HepG2 (cell line): ENCODE measurements at regions not wholly inside any gene's neighbourhood (a gene's known extent, or its start where the extent isn't known, plus 50 kb on each side); places are given as distances from the start of the nearest gene placed in this dataset.
A peak's percentile ranks its signal among the peaks of the same experiment; 100 is the strongest.

Experiments
- ATAC-seq: fragments of 200-7000 bp; cut with Tn5 transposase; 3 replicates; pipeline ENCODE4 v1.9.1; 2020; ENCODE audit warnings: mild to moderate bottlenecking, moderate library complexity
- BruUV-seq: library from RNA; stranded (reverse); fragments of 400-500 nt; replicated peaks from 2 replicates; lab custom pipeline; 2021; lab: Mats Ljungman, UMichigan
- CTCF ChIA-PET: fragments of 300-600 bp; formaldehyde crosslinking; extraction: SDS; loops from one replicate; lab custom pipeline; 2021; ENCODE audit warnings: low total read pairs, inconsistent platforms, low intra/inter-chr PET ratio; lab: Yijun Ruan, JAX
- POLR2A ChIA-PET: fragments of 350-600 bp; sonication (Branson Sonifier 250); formaldehyde crosslinking; loops from one replicate; lab custom pipeline; 2020; ENCODE audit warnings: antibody characterized with exemption, inconsistent platforms; lab: Yijun Ruan, JAX
- DNase-seq: peaks from one replicate; pipeline ENCODE4 v3.0.0-alpha.2; 2015; ENCODE audit warnings: low spot score
- FAIRE-seq: peaks from 3 replicates; lab custom pipeline; 2011; peaks lifted over from hg19 to GRCh38; lab: Jason Lieb, UNC
- H2AFZ ChIP-seq: one replicate; pipeline ENCODE4 v1.6.1; 2011; ENCODE audit warnings: low read length, inconsistent platforms
- H3K27ac ChIP-seq: fragments of 300-600 bp; 3 replicates; pipeline ENCODE4 v1.8.0; 2011; ENCODE audit warnings: mixed run types, mild to moderate bottlenecking, mixed read lengths, low read length, inconsistent platforms; ENCODE audit not compliant: insufficient read depth; ENCODE audit errors: extremely low read length
- H3K27me3 ChIP-seq, 2 experiments: fragments of 200-600 bp in 1 of 2; 2 replicates in 1 of 2; 3 replicates in 1 of 2; pipeline versions ENCODE4 v1.6.0 to v1.8.0; 2011; ENCODE audit warnings: low read length in 2 of 2, mild to moderate bottlenecking in 2 of 2, moderate library complexity in 2 of 2, inconsistent platforms in 1 of 2; ENCODE audit not compliant: insufficient read depth in 2 of 2, control insufficient read depth in 1 of 2
- H3K36me3 ChIP-seq, 2 experiments: fragments of 200-600 bp in 1 of 2; replicated peaks in 1 of 2; 2 replicates in 1 of 2; 3 replicates in 1 of 2; pipeline versions ENCODE4 v1.5.1 to v1.8.0; 2011; ENCODE audit warnings: low read length in 2 of 2, inconsistent platforms in 1 of 2; ENCODE audit not compliant: insufficient read depth in 2 of 2, control insufficient read depth in 1 of 2
- H3K4me1 ChIP-seq: 2 replicates; pipeline ENCODE4 v1.5.1; 2012; ENCODE audit warnings: low read length, inconsistent platforms; ENCODE audit not compliant: insufficient read depth
- H3K4me2 ChIP-seq: 2 replicates; pipeline ENCODE4 v1.6.0; 2011; ENCODE audit warnings: low read depth, low read length, inconsistent platforms
- H3K4me3 ChIP-seq, 3 experiments: fragments of 200-600 bp in 1 of 3; sonication (generic), shearing (Covaris generic) in 1 of 3; replicated peaks in 1 of 3; 2 replicates each; pipeline ENCODE4 v1.5.1; 2011 to 2016; ENCODE audit warnings: low read length in 3 of 3, inconsistent platforms in 2 of 3, low read depth in 2 of 3, mild to moderate bottlenecking in 2 of 3, control low read depth in 1 of 3, mixed read lengths in 1 of 3; ENCODE audit not compliant: insufficient read depth in 1 of 3
- H3K79me2 ChIP-seq: one replicate; pipeline ENCODE4 v1.6.1; 2011; ENCODE audit warnings: low read length, inconsistent platforms; ENCODE audit not compliant: insufficient read depth
- H3K9ac ChIP-seq: 2 replicates; pipeline ENCODE4 v1.6.0; 2011; ENCODE audit warnings: mild to moderate bottlenecking, low read depth, low read length, inconsistent platforms; ENCODE audit not compliant: insufficient read depth
- H3K9me3 ChIP-seq: 2 replicates; pipeline ENCODE4 v1.5.1; 2012; ENCODE audit warnings: mild to moderate bottlenecking, low read length
- H4K20me1 ChIP-seq: 2 replicates; pipeline ENCODE4 v1.6.0; 2011; ENCODE audit warnings: inconsistent platforms, mild to moderate bottlenecking, low read length, moderate library complexity; ENCODE audit not compliant: insufficient read depth
- ATF7-NPFF ChIP-seq: sonication (generic); formaldehyde crosslinking; IDR thresholded peaks from 2 replicates; pipeline ENCODE4 v1.8.1; 2023; ENCODE audit warnings: mild to moderate bottlenecking, low read depth, missing genetic modification reagents, moderate library complexity
- DNMT3B ChIP-seq: conservative IDR thresholded peaks from 2 replicates; pipeline ENCODE4 v1.6.1; 2016; ENCODE audit warnings: missing biosample characterization, control low read depth
- HBP1 ChIP-seq: IDR thresholded peaks from 2 replicates; pipeline ENCODE4 v1.6.1; 2016; ENCODE audit warnings: low read depth, control low read depth
- KAT7 ChIP-seq: IDR thresholded peaks from 2 replicates; pipeline ENCODE4 v1.6.1; 2018; ENCODE audit warnings: borderline replicate concordance, missing compliant biosample characterization
- MAFF ChIP-seq: IDR thresholded peaks from 2 replicates; pipeline ENCODE4 v1.6.1; 2011; ENCODE audit warnings: low read depth, low read length, improper control_type of control experiment
- MAFK ChIP-seq, 2 experiments: IDR thresholded peaks in 1 of 2; conservative IDR thresholded peaks in 1 of 2; 2 replicates each; pipeline ENCODE4 v1.6.1; 2011; ENCODE audit warnings: improper control_type of control experiment in 2 of 2, low read length in 2 of 2
- POLR2AphosphoS5 ChIP-seq: IDR thresholded peaks from 2 replicates; pipeline ENCODE4 v1.6.1; 2012; ENCODE audit warnings: low read depth, low read length
- RFX1 ChIP-seq: fragments of 450-650 bp; IDR thresholded peaks from 2 replicates; pipeline ENCODE4 v1.6.1; 2017
- SMC3 ChIP-seq: IDR thresholded peaks from 2 replicates; pipeline ENCODE4 v1.6.1; 2011; ENCODE audit warnings: low read length, improper control_type of control experiment
- ZBTB7A ChIP-seq: sonication (generic); formaldehyde crosslinking; IDR thresholded peaks from 2 replicates; pipeline ENCODE4 v1.8.0; 2022; ENCODE audit warnings: mild to moderate bottlenecking, missing genetic modification reagents
- ZNF160 ChIP-seq: sonication (generic); formaldehyde crosslinking; IDR thresholded peaks from 2 replicates; pipeline ENCODE4 v1.8.0; 2022; ENCODE audit warnings: mild to moderate bottlenecking, inconsistent platforms, missing genetic modification reagents
- ZNF3 ChIP-seq: IDR thresholded peaks from 2 replicates; pipeline ENCODE4 v1.7.0; 2017; ENCODE audit warnings: inconsistent platforms
- ZNF644 ChIP-seq: IDR thresholded peaks from 2 replicates; pipeline ENCODE4 v1.6.1; 2016; ENCODE audit warnings: low read depth
- WGBS: methylation state at CpG from one replicate; pipeline ENCODE4 v1.1.6; 2017; ENCODE audit warnings: low lambda C conversion rate; 5-methylcytosine and 5-hydroxymethylcytosine counted together
- in situ Hi-C: cut with HindIII; loops from 2 replicates; pipeline ENCODE4 v1.10.0; 2017; ENCODE audit warnings: low pct_unique_long_range_greater_than_20kb; ENCODE audit not compliant: extremely low pct_ligation_motif_present
- intact Hi-C: fragments of 100-400 bp; cut with micrococcal nuclease; formaldehyde crosslinking; loops from one replicate; pipeline ENCODE4 v1.10.0; 2022; ENCODE audit not compliant: unreplicated experiment
- TF ChIP-seq, protein P1 (sequence below): sonication (generic); formaldehyde crosslinking; IDR thresholded peaks from 2 replicates; pipeline ENCODE4 v1.5.0; 2020; ENCODE audit warnings: missing genetic modification reagents

DNA sequence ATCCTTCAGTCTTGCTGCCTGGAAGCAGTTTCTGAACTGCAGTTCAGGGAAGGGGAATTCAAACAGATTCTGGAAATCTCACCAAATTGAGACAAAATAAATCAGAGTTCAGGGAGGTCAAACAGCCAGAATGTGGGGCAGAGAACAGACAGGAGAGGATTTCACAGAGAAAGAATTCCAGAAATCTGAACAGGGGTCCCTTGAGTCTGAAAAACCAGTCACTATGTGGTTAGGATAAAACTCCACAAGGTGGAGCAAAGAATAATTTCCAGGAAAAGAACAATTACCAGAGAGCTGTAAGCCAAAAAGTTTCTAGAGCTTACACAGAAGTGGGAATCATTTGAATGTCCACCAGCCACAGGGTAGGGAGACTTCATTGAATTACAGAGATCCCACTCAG, 84.7 kb downstream of the URB2 start:
- Histone ChIP-seq H3K4me2 (no peak overlapping the region), H2AFZ (no peak overlapping the region), H3K79me2 (no peaks in the 10 kb centered on the region), H3K4me3 (no peak overlapping the region), H3K9ac (no peak overlapping the region), H3K4me1 (peaks cover 7% of the 10 kb centered on the region), H3K27me3 (no peaks in the 10 kb centered on the region), H3K27ac (no peak overlapping the region), H3K9me3 (no peaks in the 10 kb centered on the region), H4K20me1 (no peaks in the 10 kb centered on the region), H3K36me3 (no peaks in the 10 kb centered on the region)
- intact Hi-C loops (loop anchor here (10.0 kb wide), 1 partner anchor 134 kb away; no protein-coding TSS in a partner anchor), in situ Hi-C loops (no loop called here)
- ATAC-seq (peak; percentile 30; the same call in 2 of the 3 replicates), DNase-seq (no peak), FAIRE-seq (no peak)
- BruUV-seq, result no TSS peak
- ChIA-PET POLR2A (no interaction called here), CTCF (no interaction called here)
- TF ChIP-seq ZBTB7A (CRISPR knock-in tag), result no peak
- peak; percentile 13; the same call in 1 of the 2 replicates for TF ChIP-seq SMC3

DNA sequence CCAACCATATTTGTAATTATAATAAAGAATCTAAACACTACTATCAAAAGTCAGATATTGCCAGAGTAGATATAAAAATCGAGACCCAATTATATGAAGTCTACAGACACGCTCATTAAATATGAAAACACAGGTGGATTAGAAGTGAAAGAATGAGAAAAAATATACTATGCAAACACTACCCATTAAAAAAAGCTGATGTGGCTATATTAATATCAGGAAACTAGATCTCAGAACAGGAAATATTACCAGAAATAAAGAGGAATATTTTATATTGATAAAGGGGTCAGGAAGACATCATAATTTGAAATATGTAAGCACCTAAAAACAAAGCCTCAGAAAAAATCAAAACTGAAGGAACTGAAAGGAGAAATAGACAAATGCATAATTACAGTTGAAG, 88.3 kb downstream of the URB2 start:
- TF ChIP-seq ZNF644 (CRISPR knock-in tag) (no peak), MAFK (conservative IDR thresholded peaks at IDR 0.05 in 1 of 2, IDR thresholded peaks at IDR 0.05 in 1 of 2; ENCODE audit: low read length in 2 of 2) (peak; percentile 46 to 66; a peak in 2 of 4 replicates), RFX1 (no peak), ATF7-NPFF (CRISPR knock-in tag) (no peak), DNMT3B (CRISPR knock-in tag) (no peak), POLR2AphosphoS5 (no peak), HBP1 (CRISPR knock-in tag) (no peak), KAT7 (CRISPR knock-in tag) (no peak), ZNF160 (CRISPR knock-in tag) (no peak), MAFF (peak; percentile 46; the same call in 1 of the 2 replicates), ZNF3 (CRISPR knock-in tag) (no peak)
- TF ChIP-seq, protein P1, sequence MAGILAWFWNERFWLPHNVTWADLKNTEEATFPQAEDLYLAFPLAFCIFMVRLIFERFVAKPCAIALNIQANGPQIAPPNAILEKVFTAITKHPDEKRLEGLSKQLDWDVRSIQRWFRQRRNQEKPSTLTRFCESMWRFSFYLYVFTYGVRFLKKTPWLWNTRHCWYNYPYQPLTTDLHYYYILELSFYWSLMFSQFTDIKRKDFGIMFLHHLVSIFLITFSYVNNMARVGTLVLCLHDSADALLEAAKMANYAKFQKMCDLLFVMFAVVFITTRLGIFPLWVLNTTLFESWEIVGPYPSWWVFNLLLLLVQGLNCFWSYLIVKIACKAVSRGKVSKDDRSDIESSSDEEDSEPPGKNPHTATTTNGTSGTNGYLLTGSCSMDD (CRISPR knock-in tag), result no peak
- no TSS peak for BruUV-seq
- ChIA-PET POLR2A (no interaction called here), CTCF (interaction anchor here (2.1 kb wide), 1 partner anchor 596 kb away, joined by 13 read pairs; no protein-coding TSS in a partner anchor)
- Histone ChIP-seq H3K36me3 (no peaks in the 10 kb centered on the region), H2AFZ (no peak overlapping the region), H3K27me3 (no peaks in the 10 kb centered on the region), H3K9me3 (no peaks in the 10 kb centered on the region), H4K20me1 (no peaks in the 10 kb centered on the region), H3K4me3 (no peak overlapping the region), H3K9ac (no peak overlapping the region), H3K4me1 (peaks cover 16% of the 10 kb centered on the region), H3K4me2 (no peak overlapping the region), H3K27ac (no peak overlapping the region), H3K79me2 (no peaks in the 10 kb centered on the region)
- no peak for FAIRE-seq
- 57% methylated on average over 2 of the region's 2 CpGs for WGBS
- in situ Hi-C loops, result no loop called here
- no peak for ATAC-seq
- DNase-seq, result no peak
- intact Hi-C loops, result loop anchor here (10.0 kb wide), 1 partner anchor 130 kb away; no protein-coding TSS in a partner anchor
